ENCODE measurements at regions not wholly inside any gene's neighbourhood (a gene's known extent, or its start where the extent isn't known, plus 50 kb on each side); places are given as distances from the start of the nearest gene placed in this dataset.
A peak's percentile ranks its signal among the peaks of the same experiment; 100 is the strongest.

GRCh38 chr9:17846948-17847655 is 268.2 kb downstream of the SH3GL2 start:
- no peaks in the 10 kb centered on the region for H3K27me3 ChIP-seq
- peaks cover 0 to 8% (median 6%) of the 10 kb centered on the region in 4 donors for H3K9me3 ChIP-seq
- intact Hi-C loops (cut with DNase I): no loop called here
- WGBS: 93% methylated on average over 4 of the region's 4 CpGs
- DNase-seq (ENCODE audit: extremely low spot score): no peak
- no peaks in the 10 kb centered on the region for H3K4me1 ChIP-seq
- H3K4me3 ChIP-seq: no peak overlapping the region
- TF ChIP-seq POLR2AphosphoS5 (IDR thresholded peaks at IDR 0.05) (no peak), POLR2A (IDR thresholded peaks at IDR 0.05; ENCODE audit: low read depth) (no peak), EP300 (IDR thresholded peaks at IDR 0.05) (no peak)
- TF ChIP-seq, protein P1, sequence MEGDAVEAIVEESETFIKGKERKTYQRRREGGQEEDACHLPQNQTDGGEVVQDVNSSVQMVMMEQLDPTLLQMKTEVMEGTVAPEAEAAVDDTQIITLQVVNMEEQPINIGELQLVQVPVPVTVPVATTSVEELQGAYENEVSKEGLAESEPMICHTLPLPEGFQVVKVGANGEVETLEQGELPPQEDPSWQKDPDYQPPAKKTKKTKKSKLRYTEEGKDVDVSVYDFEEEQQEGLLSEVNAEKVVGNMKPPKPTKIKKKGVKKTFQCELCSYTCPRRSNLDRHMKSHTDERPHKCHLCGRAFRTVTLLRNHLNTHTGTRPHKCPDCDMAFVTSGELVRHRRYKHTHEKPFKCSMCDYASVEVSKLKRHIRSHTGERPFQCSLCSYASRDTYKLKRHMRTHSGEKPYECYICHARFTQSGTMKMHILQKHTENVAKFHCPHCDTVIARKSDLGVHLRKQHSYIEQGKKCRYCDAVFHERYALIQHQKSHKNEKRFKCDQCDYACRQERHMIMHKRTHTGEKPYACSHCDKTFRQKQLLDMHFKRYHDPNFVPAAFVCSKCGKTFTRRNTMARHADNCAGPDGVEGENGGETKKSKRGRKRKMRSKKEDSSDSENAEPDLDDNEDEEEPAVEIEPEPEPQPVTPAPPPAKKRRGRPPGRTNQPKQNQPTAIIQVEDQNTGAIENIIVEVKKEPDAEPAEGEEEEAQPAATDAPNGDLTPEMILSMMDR (IDR thresholded peaks at IDR 0.05): no peak
- no peak overlapping the region for H3K27ac ChIP-seq (replicated peaks in 1 of 4)
- H3K36me3 ChIP-seq: no peaks in the 10 kb centered on the region

GRCh38 chr9:17847908-17848307 is 269.0 kb downstream of the SH3GL2 start:
- no peak overlapping the region for H3K4me3 ChIP-seq
- no peaks in the 10 kb centered on the region for H3K36me3 ChIP-seq
- H3K4me1 ChIP-seq: no peaks in the 10 kb centered on the region
- 88% methylated on average over 3 of the region's 3 CpGs for WGBS
- peaks cover 0 to 8% (median 6%) of the 10 kb centered on the region in 4 donors for H3K9me3 ChIP-seq
- DNase-seq (ENCODE audit: extremely low spot score): no peak
- H3K27me3 ChIP-seq: no peaks in the 10 kb centered on the region
- no peak overlapping the region for H3K27ac ChIP-seq (replicated peaks in 1 of 4)
- intact Hi-C loops (cut with DNase I): no loop called here
- no peak for TF ChIP-seq POLR2AphosphoS5 (IDR thresholded peaks at IDR 0.05)
- no peak for TF ChIP-seq EP300 (IDR thresholded peaks at IDR 0.05)
- TF ChIP-seq POLR2A (IDR thresholded peaks at IDR 0.05; ENCODE audit: low read depth): no peak
- TF ChIP-seq, protein P1 (IDR thresholded peaks at IDR 0.05): no peak

- 51% methylated on average over 2 of the region's 2 CpGs for WGBS
- no peaks in the 10 kb centered on the region for H3K9me3 ChIP-seq
- no peak for DNase-seq (ENCODE audit: extremely low spot score)
- TF ChIP-seq POLR2A (IDR thresholded peaks at IDR 0.05; ENCODE audit: low read depth) (no peak), EP300 (IDR thresholded peaks at IDR 0.05) (no peak), POLR2AphosphoS5 (IDR thresholded peaks at IDR 0.05) (no peak)
- TF ChIP-seq, protein P1 (IDR thresholded peaks at IDR 0.05): no peak
- H3K27me3 ChIP-seq: no peaks in the 10 kb centered on the region
- H3K27ac ChIP-seq (replicated peaks in 1 of 4): no peak overlapping the region
- H3K4me3 ChIP-seq: no peak overlapping the region
- H3K36me3 ChIP-seq: no peaks in the 10 kb centered on the region
- no peaks in the 10 kb centered on the region for H3K4me1 ChIP-seq
- intact Hi-C loops (cut with DNase I): no loop called here
These were observed 273.2 kb downstream of the SH3GL2 start for GRCh38 chr9:17852108-17852507.

DNA sequence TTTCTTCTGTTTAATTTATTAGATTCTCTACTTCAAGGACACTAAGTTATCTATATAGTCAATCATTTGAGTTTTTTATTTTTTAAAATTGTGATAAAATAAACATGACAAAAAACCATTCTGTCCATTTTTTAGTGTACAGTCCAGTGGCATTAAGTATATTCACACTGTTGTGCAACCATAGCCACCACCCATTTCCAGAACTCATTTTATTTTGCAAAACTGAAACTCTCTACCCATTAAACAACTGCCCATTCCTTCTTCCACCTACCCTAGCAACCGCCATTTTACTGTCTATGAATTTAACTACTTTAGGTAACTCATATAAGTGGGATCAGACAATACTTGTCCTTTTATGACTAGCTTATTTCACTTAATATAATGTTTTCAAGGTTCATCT is 275.6 kb downstream of the SH3GL2 start:
- Histone ChIP-seq H3K27me3 (no peaks in the 10 kb centered on the region), H3K27ac (replicated peaks in 1 of 4) (no peak overlapping the region)
- WGBS: 98% methylated on average over 1 of the region's 1 CpG

More for the DNA sequence above, 275.6 kb downstream of the SH3GL2 start:
- Histone ChIP-seq H3K36me3 (no peaks in the 10 kb centered on the region), H3K9me3 (no peaks in the 10 kb centered on the region), H3K4me1 (no peaks in the 10 kb centered on the region), H3K4me3 (no peak overlapping the region)
- TF ChIP-seq EP300 (IDR thresholded peaks at IDR 0.05) (no peak), POLR2A (IDR thresholded peaks at IDR 0.05; ENCODE audit: low read depth) (no peak), POLR2AphosphoS5 (IDR thresholded peaks at IDR 0.05) (no peak)
- TF ChIP-seq, protein P1 (IDR thresholded peaks at IDR 0.05): no peak
- intact Hi-C loops (cut with DNase I): no loop called here
- DNase-seq (ENCODE audit: extremely low spot score): peak; percentile 7
